SU-DHL-6 (cell line): ENCODE measurements at regions not wholly inside any gene's neighbourhood (a gene's known extent, or its start where the extent isn't known, plus 50 kb on each side); places are given as distances from the start of the nearest gene placed in this dataset.
"Not testable (repeated sequence)": the region's sequence is repeated elsewhere in the genome, so short reads cannot be mapped to it uniquely, and the experiment has no call there.

Experiments used
- H2AFZ ChIP-seq: fragments of 200-600 bp; sonication (generic); 2 replicates; pipeline ENCODE4 v1.6.1; 2014; ENCODE audit warnings: low read depth, mild to moderate bottlenecking, moderate library complexity, mixed read lengths, antibody characterized with exemption, low read length; ENCODE audit not compliant: severe bottlenecking
- H3F3A ChIP-seq: fragments of 200-600 bp; shearing (Covaris generic); 2 replicates; pipeline ENCODE4 v1.6.0; 2016; ENCODE audit warnings: antibody characterized with exemption, mild to moderate bottlenecking; ENCODE audit not compliant: insufficient read depth
- H3K27ac ChIP-seq: fragments of 200-600 bp; sonication (generic); 2 replicates; pipeline ENCODE4 v1.5.1; 2016; ENCODE audit warnings: low read depth, mild to moderate bottlenecking, low read length, moderate library complexity, mixed read lengths
- H3K27me3 ChIP-seq: fragments of 200-600 bp; sonication (generic), shearing (Covaris generic); 2 replicates; pipeline ENCODE4 v1.6.0; 2014; ENCODE audit warnings: mild to moderate bottlenecking, low read length
- H3K36me3 ChIP-seq: fragments of 200-600 bp; sonication (generic); 2 replicates; pipeline ENCODE4 v1.6.1; 2014; ENCODE audit warnings: mild to moderate bottlenecking, low read length, mixed read lengths
- H3K4me2 ChIP-seq: fragments of 300-600, 200-600 bp; shearing (Covaris generic), sonication (generic); 2 replicates; pipeline ENCODE4 v1.6.0; 2014; ENCODE audit warnings: low read length, low read depth, mild to moderate bottlenecking; ENCODE audit not compliant: poor library complexity, severe bottlenecking
- H3K4me3 ChIP-seq: fragments of 200-600 bp; sonication (generic); 2 replicates; pipeline ENCODE4 v1.5.1; 2014; ENCODE audit warnings: antibody characterized with exemption, low read length, mild to moderate bottlenecking, mixed read lengths; ENCODE audit not compliant: insufficient read depth, poor library complexity, severe bottlenecking
- H3K79me2 ChIP-seq: fragments of 200-600 bp; sonication (generic); 2 replicates; pipeline ENCODE4 v1.6.1; 2014; ENCODE audit warnings: mild to moderate bottlenecking, low read length, moderate library complexity; ENCODE audit not compliant: insufficient read depth
- H3K9ac ChIP-seq: fragments of 200-600 bp; sonication (generic); 2 replicates; pipeline ENCODE4 v1.7.0; 2014; ENCODE audit warnings: mild to moderate bottlenecking, low read length
- H3K9me2 ChIP-seq: fragments of 200-600 bp; sonication (generic); replicated peaks from 2 replicates; pipeline ENCODE4 v1.6.1; 2014; ENCODE audit warnings: low read length; ENCODE audit not compliant: insufficient read depth
- H3K9me3 ChIP-seq: fragments of 200-600 bp; sonication (generic); 2 replicates; pipeline ENCODE4 v1.6.1; 2014; ENCODE audit warnings: low read length, mixed read lengths; ENCODE audit not compliant: insufficient read depth
- H4K20me1 ChIP-seq: fragments of 200-600 bp; sonication (generic); 2 replicates; pipeline ENCODE4 v1.6.1; 2014; ENCODE audit warnings: low read depth, mild to moderate bottlenecking, antibody characterized with exemption, low read length, moderate library complexity, mixed read lengths
- EZH2phosphoT487 ChIP-seq: fragments of 200-600 bp; sonication (generic), shearing (Covaris generic); conservative IDR thresholded peaks from 2 replicates; pipeline ENCODE4 v1.6.1; 2018; ENCODE audit warnings: mild to moderate bottlenecking, antibody characterized with exemption, low read length, moderate library complexity, mixed read lengths
- TF ChIP-seq, protein P1 (sequence below): fragments of 200-600 bp; sonication (generic); IDR thresholded peaks from one replicate; pipeline ENCODE4 v1.5.1; 2017; ENCODE audit warnings: antibody characterized with exemption, mild to moderate bottlenecking, low read length, moderate library complexity; ENCODE audit not compliant: insufficient read depth, poor library complexity, severe bottlenecking

DNA sequence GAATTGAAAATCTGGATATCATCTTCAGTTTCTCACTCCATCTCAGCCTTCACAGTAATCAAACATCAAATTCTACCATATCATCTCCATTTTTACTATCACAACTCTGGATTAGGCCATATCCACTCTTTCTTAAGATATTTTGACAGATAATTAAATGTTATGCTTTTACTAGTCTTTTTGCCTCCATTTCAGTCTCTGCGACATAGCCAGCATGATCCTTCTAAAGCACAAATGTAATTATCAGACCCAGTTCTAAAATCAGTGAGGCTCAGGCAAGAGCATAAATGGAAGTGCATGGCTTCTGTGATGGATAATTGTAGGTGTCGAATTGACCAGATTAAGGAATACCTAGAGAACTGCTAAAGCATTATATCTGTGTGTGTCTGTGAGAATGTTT is 307.7 kb downstream of the PCDH20 start:
- Histone ChIP-seq H3K27me3 (no peaks in the 10 kb centered on the region), H3K9ac (no peak overlapping the region), H3K79me2 (no peaks in the 10 kb centered on the region), H3K36me3 (no peaks in the 10 kb centered on the region), H3K4me2 (no peak overlapping the region), H3K27ac (no peak overlapping the region), H3K9me3 (no peaks in the 10 kb centered on the region), H3F3A (no peaks in the 10 kb centered on the region), H4K20me1 (no peaks in the 10 kb centered on the region), H3K9me2 (no peaks in the 10 kb centered on the region), H3K4me3 (no peak overlapping the region), H2AFZ (no peak overlapping the region)
- no peak for TF ChIP-seq EZH2phosphoT487
- TF ChIP-seq, protein P1, sequence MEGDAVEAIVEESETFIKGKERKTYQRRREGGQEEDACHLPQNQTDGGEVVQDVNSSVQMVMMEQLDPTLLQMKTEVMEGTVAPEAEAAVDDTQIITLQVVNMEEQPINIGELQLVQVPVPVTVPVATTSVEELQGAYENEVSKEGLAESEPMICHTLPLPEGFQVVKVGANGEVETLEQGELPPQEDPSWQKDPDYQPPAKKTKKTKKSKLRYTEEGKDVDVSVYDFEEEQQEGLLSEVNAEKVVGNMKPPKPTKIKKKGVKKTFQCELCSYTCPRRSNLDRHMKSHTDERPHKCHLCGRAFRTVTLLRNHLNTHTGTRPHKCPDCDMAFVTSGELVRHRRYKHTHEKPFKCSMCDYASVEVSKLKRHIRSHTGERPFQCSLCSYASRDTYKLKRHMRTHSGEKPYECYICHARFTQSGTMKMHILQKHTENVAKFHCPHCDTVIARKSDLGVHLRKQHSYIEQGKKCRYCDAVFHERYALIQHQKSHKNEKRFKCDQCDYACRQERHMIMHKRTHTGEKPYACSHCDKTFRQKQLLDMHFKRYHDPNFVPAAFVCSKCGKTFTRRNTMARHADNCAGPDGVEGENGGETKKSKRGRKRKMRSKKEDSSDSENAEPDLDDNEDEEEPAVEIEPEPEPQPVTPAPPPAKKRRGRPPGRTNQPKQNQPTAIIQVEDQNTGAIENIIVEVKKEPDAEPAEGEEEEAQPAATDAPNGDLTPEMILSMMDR = no peak

DNA sequence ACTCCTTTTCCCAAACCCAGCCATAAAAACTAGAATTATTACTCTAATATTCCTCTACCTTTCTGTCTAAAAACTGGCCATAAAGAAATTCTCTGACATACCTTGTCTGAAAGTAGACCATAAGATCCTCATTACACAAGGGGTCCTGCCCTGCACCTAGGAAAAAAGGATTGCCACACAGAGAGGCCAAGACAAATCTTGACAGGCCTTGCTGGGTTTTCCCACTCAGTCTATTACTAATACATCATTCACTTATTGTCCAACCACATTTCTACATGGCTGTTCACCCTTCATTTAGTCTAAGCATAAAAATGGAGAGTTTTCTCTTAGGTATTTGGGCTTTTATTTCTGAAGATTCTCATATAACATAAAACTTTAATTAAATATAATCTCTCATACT is 319.8 kb downstream of the PCDH20 start:
- H3K4me2 ChIP-seq = no peak overlapping the region
- TF ChIP-seq EZH2phosphoT487 = no peak
- TF ChIP-seq, protein P1 = no peak
- H4K20me1 ChIP-seq = no peaks in the 10 kb centered on the region
- no peak overlapping the region for H2AFZ ChIP-seq
- H3K9ac ChIP-seq = no peak overlapping the region
- H3K9me3 ChIP-seq = no peaks in the 10 kb centered on the region
- H3K27me3 ChIP-seq = no peaks in the 10 kb centered on the region
- no peaks in the 10 kb centered on the region for H3K9me2 ChIP-seq
- H3K27ac ChIP-seq = no peak overlapping the region
- H3K4me3 ChIP-seq = no peak overlapping the region
- no peaks in the 10 kb centered on the region for H3K36me3 ChIP-seq
- no peaks in the 10 kb centered on the region for H3K79me2 ChIP-seq
- H3F3A ChIP-seq = no peaks in the 10 kb centered on the region

DNA sequence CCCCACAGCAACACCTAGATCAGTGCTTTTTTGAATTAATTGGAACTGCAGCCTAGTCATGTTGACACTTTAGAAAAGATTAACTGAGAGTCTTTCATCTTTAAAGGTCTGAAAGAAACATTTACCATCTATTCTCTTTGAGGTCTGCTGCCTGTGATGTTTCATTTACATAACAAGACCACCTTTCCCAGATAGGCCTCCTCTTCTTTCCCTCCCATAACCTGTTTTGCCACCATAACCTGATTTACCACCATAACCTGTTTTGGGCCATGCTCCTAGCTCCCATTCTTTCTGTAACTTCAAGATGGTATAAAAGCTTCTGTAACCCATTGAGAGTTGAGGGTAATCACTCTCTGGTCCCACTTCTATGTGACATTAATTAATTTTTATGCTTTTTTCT is 320.8 kb downstream of the PCDH20 start:
- H3K36me3 ChIP-seq = no peaks in the 10 kb centered on the region
- no peaks in the 10 kb centered on the region for H3K9me3 ChIP-seq
- no peaks in the 10 kb centered on the region for H3K27me3 ChIP-seq
- no peaks in the 10 kb centered on the region for H4K20me1 ChIP-seq
- no peaks in the 10 kb centered on the region for H3F3A ChIP-seq
- no peaks in the 10 kb centered on the region for H3K9me2 ChIP-seq
- H3K4me3 ChIP-seq = no peak overlapping the region
- no peak overlapping the region for H3K27ac ChIP-seq
- H3K4me2 ChIP-seq = no peak overlapping the region
- no peaks in the 10 kb centered on the region for H3K79me2 ChIP-seq
- no peak for TF ChIP-seq EZH2phosphoT487
- TF ChIP-seq, protein P1 = no peak
- no peak overlapping the region for H3K9ac ChIP-seq
- H2AFZ ChIP-seq = no peak overlapping the region

DNA sequence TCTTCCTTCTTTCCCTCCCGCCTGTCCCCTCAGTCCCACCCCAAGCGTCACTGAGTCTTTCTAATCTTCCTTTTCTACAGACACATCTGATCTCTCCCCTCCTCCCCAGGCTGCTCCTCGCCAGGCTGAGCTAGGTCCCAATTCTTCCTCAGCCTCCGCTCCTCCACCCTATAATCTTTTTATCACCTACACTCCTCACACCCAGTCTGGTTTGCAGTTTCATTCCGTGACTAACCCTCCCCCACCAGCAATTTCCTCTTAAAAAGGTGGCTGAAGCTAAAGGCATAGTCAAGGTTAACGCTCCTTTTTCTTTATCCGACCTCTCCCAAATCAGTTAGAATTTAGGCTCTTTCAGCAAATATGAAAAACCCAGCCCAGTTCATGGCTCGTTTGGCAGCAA is 325.8 kb downstream of the PCDH20 start:
- not testable (repeated sequence) for H3F3A ChIP-seq, H2AFZ ChIP-seq, H3K4me3 ChIP-seq, H3K4me2 ChIP-seq, H3K27me3 ChIP-seq, H3K9ac ChIP-seq, H3K9me2 ChIP-seq, H4K20me1 ChIP-seq, H3K36me3 ChIP-seq, H3K79me2 ChIP-seq, H3K27ac ChIP-seq, H3K9me3 ChIP-seq
